H1 (cell line): ENCODE measurements at regions not wholly inside any gene's neighbourhood (a gene's known extent, or its start where the extent isn't known, plus 50 kb on each side); places are given as distances from the start of the nearest gene placed in this dataset.
"Not testable (repeated sequence)": the region's sequence is repeated elsewhere in the genome, so short reads cannot be mapped to it uniquely, and the experiment has no call there.

Experiments
- CTCF ChIA-PET: fragments of 300-600 bp; sonication (Branson Sonifier 250); formaldehyde crosslinking; loops from one replicate; lab custom pipeline; 2021; ENCODE audit not compliant: partially characterized antibody; lab: Charles Lee
- POLR2A ChIA-PET: fragments of 300-600 bp; sonication (Branson Sonifier 250); formaldehyde crosslinking; loops from one replicate; lab custom pipeline; 2021; ENCODE audit warnings: inconsistent platforms; ENCODE audit not compliant: partially characterized antibody; lab: Charles Lee
- DNase-seq, 2 experiments: peaks; one replicate each; pipeline versions ENCODE4 v3.0.0 to v3.0.0-alpha.2; 2010 to 2022; ENCODE audit warnings: low spot score in 2 of 2, low read depth in 1 of 2, mixed read lengths in 1 of 2
- FAIRE-seq: peaks from 2 replicates; lab custom pipeline; 2011; peaks lifted over from hg19 to GRCh38; lab: Jason Lieb, UNC
- H2AFZ ChIP-seq: 2 replicates; pipeline ENCODE4 v1.8.1; 2012; ENCODE audit warnings: low read length, inconsistent platforms
- H2AK5ac ChIP-seq: 2 replicates; pipeline ENCODE4 v1.6.1; 2013; ENCODE audit warnings: low read depth, low read length
- H2BK120ac ChIP-seq: replicated peaks from 2 replicates; pipeline ENCODE3; 2013; ENCODE audit warnings: low read depth, low read length, inconsistent platforms
- H2BK12ac ChIP-seq: 2 replicates; pipeline ENCODE4 v1.6.1; 2013; ENCODE audit warnings: low read depth, low read length
- H2BK15ac ChIP-seq: 2 replicates; pipeline ENCODE4 v1.6.1; 2013; ENCODE audit warnings: low read length
- H2BK20ac ChIP-seq: 2 replicates; pipeline ENCODE4 v1.6.1; 2013; ENCODE audit warnings: low read length
- H2BK5ac ChIP-seq: 2 replicates; pipeline ENCODE4 v1.6.1; 2013; ENCODE audit warnings: low read depth, low read length
- H3K14ac ChIP-seq: 2 replicates; pipeline ENCODE4 v1.6.1; 2013; ENCODE audit warnings: inconsistent platforms; ENCODE audit not compliant: insufficient read length
- H3K18ac ChIP-seq: 2 replicates; pipeline ENCODE4 v1.6.1; 2013; ENCODE audit warnings: low read length; ENCODE audit errors: extremely low read depth
- H3K23ac ChIP-seq: 2 replicates; pipeline ENCODE4 v1.6.1; 2013; ENCODE audit warnings: inconsistent platforms; ENCODE audit not compliant: insufficient read length
- H3K23me2 ChIP-seq: 2 replicates; pipeline ENCODE4 v1.6.1; 2013; ENCODE audit warnings: low read depth, low read length
- H3K27ac ChIP-seq: 2 replicates; pipeline ENCODE4 v1.6.1; 2011; ENCODE audit warnings: low read depth, low read length, inconsistent platforms
- H3K27me3 ChIP-seq, 4 experiments: replicated peaks in 1 of 4; 1 replicate in 1 of 4; 2 replicates in 3 of 4; pipeline versions ENCODE4 v1.6.1 to v1.8.1; 2011 to 2013; ENCODE audit warnings: low read length in 3 of 4, mild to moderate bottlenecking in 3 of 4, inconsistent platforms in 2 of 4, mixed read lengths in 2 of 4, moderate library complexity in 1 of 4; ENCODE audit not compliant: control insufficient read depth in 3 of 4, insufficient read depth in 3 of 4; ENCODE audit errors: extremely low read depth in 1 of 4
- H3K36me3 ChIP-seq, 4 experiments: 2 replicates each; pipeline versions ENCODE4 v1.6.1 to v1.8.1; 2011 to 2013; ENCODE audit warnings: mild to moderate bottlenecking in 4 of 4, low read length in 3 of 4, moderate library complexity in 2 of 4, control low read depth in 1 of 4, inconsistent platforms in 1 of 4; ENCODE audit not compliant: insufficient read depth in 4 of 4, control insufficient read depth in 2 of 4
- H3K4ac ChIP-seq: replicated peaks from 2 replicates; pipeline ENCODE3; 2013; ENCODE audit warnings: low read length, low read depth, mixed read lengths, inconsistent platforms; ENCODE audit not compliant: insufficient read length
- H3K4me1 ChIP-seq, 4 experiments: replicated peaks in 1 of 4; 1 replicate in 1 of 4; 2 replicates in 3 of 4; pipeline versions ENCODE4 v1.6.1 to v1.8.1; 2011 to 2013; ENCODE audit warnings: low read length in 3 of 4, inconsistent platforms in 2 of 4, mixed read lengths in 1 of 4; ENCODE audit not compliant: insufficient read depth in 4 of 4, control insufficient read depth in 3 of 4
- H3K4me2 ChIP-seq, 2 experiments: 2 replicates each; pipeline versions ENCODE4 v1.6.1 to v1.8.1; 2011 to 2013; ENCODE audit warnings: low read depth in 2 of 2, low read length in 2 of 2, control low read depth in 1 of 2, inconsistent platforms in 1 of 2, mild to moderate bottlenecking in 1 of 2; ENCODE audit not compliant: insufficient read depth in 1 of 2
- H3K4me3 ChIP-seq, 4 experiments: fragments of 200-600, 300-600 bp in 1 of 4; sonication (generic), shearing (Covaris generic), sonication (Bioruptor Twin) in 1 of 4; 2 replicates each; pipeline versions ENCODE4 v1.5.1 to v1.8.1; 2011 to 2016; ENCODE audit warnings: low read length in 4 of 4, low read depth in 3 of 4, control low read depth in 2 of 4, inconsistent platforms in 2 of 4, mild to moderate bottlenecking in 2 of 4, mixed read lengths in 1 of 4, moderate library complexity in 1 of 4; ENCODE audit not compliant: insufficient read depth in 2 of 4; ENCODE audit errors: extremely low read depth in 1 of 4
- H3K56ac ChIP-seq: replicated peaks from 2 replicates; pipeline ENCODE3; 2013; ENCODE audit warnings: low read depth, mild to moderate bottlenecking, mixed read lengths, low read length, inconsistent platforms; ENCODE audit not compliant: insufficient read length
- H3K79me1 ChIP-seq: 2 replicates; pipeline ENCODE4 v1.6.1; 2013; ENCODE audit warnings: low read depth, low read length, control low read depth
- H3K79me2 ChIP-seq, 2 experiments: 2 replicates each; pipeline versions ENCODE4 v1.6.1 to v1.8.1; 2012 to 2013; ENCODE audit warnings: low read length in 2 of 2, mild to moderate bottlenecking in 2 of 2, inconsistent platforms in 1 of 2; ENCODE audit not compliant: insufficient read depth in 2 of 2, control insufficient read depth in 1 of 2
- H3K9ac ChIP-seq, 4 experiments: replicated peaks in 1 of 4; 1 replicate in 1 of 4; 2 replicates in 3 of 4; pipeline versions ENCODE4 v1.6.1 to v1.8.1; 2011 to 2013; ENCODE audit warnings: low read depth in 3 of 4, low read length in 3 of 4, control low read depth in 2 of 4, mild to moderate bottlenecking in 2 of 4, moderate library complexity in 2 of 4, inconsistent platforms in 1 of 4; ENCODE audit errors: extremely low read depth in 1 of 4
- H3K9me3 ChIP-seq, 2 experiments: 2 replicates each; pipeline versions ENCODE4 v1.6.1 to v1.8.1; 2012 to 2013; ENCODE audit warnings: mild to moderate bottlenecking in 2 of 2, moderate library complexity in 2 of 2, control low read depth in 1 of 2, inconsistent platforms in 1 of 2, low read depth in 1 of 2, low read length in 1 of 2, mixed read lengths in 1 of 2; ENCODE audit not compliant: insufficient read depth in 2 of 2
- H4K20me1 ChIP-seq, 2 experiments: replicated peaks in 1 of 2; 2 replicates each; pipeline versions ENCODE3 to v1.8.1; 2011 to 2013; ENCODE audit warnings: inconsistent platforms in 2 of 2, low read length in 2 of 2, mild to moderate bottlenecking in 1 of 2; ENCODE audit not compliant: insufficient read depth in 2 of 2, control insufficient read depth in 1 of 2
- H4K5ac ChIP-seq: 2 replicates; pipeline ENCODE4 v1.6.1; 2013; ENCODE audit warnings: low read length, low read depth, mixed read lengths, inconsistent platforms; ENCODE audit not compliant: insufficient read length
- H4K8ac ChIP-seq: 2 replicates; pipeline ENCODE4 v1.8.0; 2013; ENCODE audit warnings: mild to moderate bottlenecking, moderate library complexity, low read length, inconsistent platforms; ENCODE audit not compliant: insufficient read depth; ENCODE audit errors: extremely low read depth
- H4K91ac ChIP-seq: replicated peaks from 2 replicates; pipeline ENCODE3; 2013; ENCODE audit warnings: low read length, mixed read lengths, inconsistent platforms; ENCODE audit not compliant: insufficient read length
- WGBS, 2 experiments: shearing (Covaris generic) in 1 of 2; methylation state at CpG; one replicate each; pipeline versions ENCODE4 v1.1.6 to v1.1.7; 2013 to 2015; ENCODE audit warnings: low lambda C conversion rate in 2 of 2, mixed read lengths in 2 of 2, inconsistent platforms in 1 of 2, low coverage in 1 of 2, missing lambda C conversion rate in 1 of 2; ENCODE audit not compliant: insufficient replicate concordance in 2 of 2, insufficient coverage in 1 of 2, insufficient read length in 1 of 2; ENCODE audit errors: extremely low coverage in 1 of 2, missing lambda C conversion rate in 1 of 2; 5-methylcytosine and 5-hydroxymethylcytosine counted together

DNA sequence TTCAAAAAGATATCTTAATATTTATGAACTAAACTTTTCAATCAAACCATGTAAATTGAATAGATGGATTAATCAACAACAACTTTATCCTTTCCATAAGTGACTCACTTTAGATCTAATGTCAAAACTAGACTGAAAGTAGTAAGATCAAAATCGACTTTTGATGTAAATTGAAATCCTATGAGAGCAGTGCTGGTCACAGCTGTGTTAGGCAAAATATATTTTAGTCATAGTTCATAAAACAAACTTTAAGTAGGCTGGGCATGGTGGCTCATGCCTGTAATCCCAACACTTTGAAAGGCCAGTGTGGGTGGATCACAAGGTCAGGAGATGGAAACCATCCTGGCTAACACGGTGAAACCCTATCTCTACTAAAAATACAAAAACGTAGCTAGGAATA is 245.5 kb downstream of the CDY2A start:
- H3K23me2 ChIP-seq, H3K79me1 ChIP-seq, H2BK12ac ChIP-seq, H4K5ac ChIP-seq, H4K91ac ChIP-seq, H2BK120ac ChIP-seq, H3K56ac ChIP-seq, H4K20me1 ChIP-seq, H3K18ac ChIP-seq, H3K4me2 ChIP-seq, H3K27ac ChIP-seq, FAIRE-seq, H3K9ac ChIP-seq, H3K4me3 ChIP-seq, H2BK15ac ChIP-seq, H3K14ac ChIP-seq, H3K79me2 ChIP-seq, H3K27me3 ChIP-seq, H2AFZ ChIP-seq, H4K8ac ChIP-seq, CTCF ChIA-PET, H3K36me3 ChIP-seq, H2BK20ac ChIP-seq, H3K23ac ChIP-seq, H2AK5ac ChIP-seq, H2BK5ac ChIP-seq, H3K9me3 ChIP-seq, H3K4ac ChIP-seq, H3K4me1 ChIP-seq, DNase-seq, POLR2A ChIA-PET: not testable (repeated sequence)
- no CpG with 5 or more reads among the region's 3 CpGs for WGBS, 2 experiments

GRCh38 chrY:18294353-18294752 is 252.2 kb upstream of the HSFY1 start:
- H3K27me3 ChIP-seq, H3K56ac ChIP-seq, H2AFZ ChIP-seq, H2BK5ac ChIP-seq, H3K4me3 ChIP-seq, H3K4me1 ChIP-seq, H3K23ac ChIP-seq, H4K5ac ChIP-seq, H3K23me2 ChIP-seq, H3K79me1 ChIP-seq, H3K18ac ChIP-seq, FAIRE-seq, H2BK15ac ChIP-seq, H4K91ac ChIP-seq, H3K36me3 ChIP-seq, POLR2A ChIA-PET, H4K8ac ChIP-seq, H3K9ac ChIP-seq, CTCF ChIA-PET, H3K79me2 ChIP-seq, H2BK20ac ChIP-seq, H3K4ac ChIP-seq, H3K27ac ChIP-seq, H3K9me3 ChIP-seq, H2BK12ac ChIP-seq, H2BK120ac ChIP-seq, H3K4me2 ChIP-seq, H3K14ac ChIP-seq, H2AK5ac ChIP-seq, H4K20me1 ChIP-seq, DNase-seq: not testable (repeated sequence)
- WGBS, 2 experiments: no CpG with 5 or more reads among the region's 8 CpGs
